ENCODE measurements at regions not wholly inside any gene's neighbourhood (a gene's known extent, or its start where the extent isn't known, plus 50 kb on each side); places are given as distances from the start of the nearest gene placed in this dataset.

DNA sequence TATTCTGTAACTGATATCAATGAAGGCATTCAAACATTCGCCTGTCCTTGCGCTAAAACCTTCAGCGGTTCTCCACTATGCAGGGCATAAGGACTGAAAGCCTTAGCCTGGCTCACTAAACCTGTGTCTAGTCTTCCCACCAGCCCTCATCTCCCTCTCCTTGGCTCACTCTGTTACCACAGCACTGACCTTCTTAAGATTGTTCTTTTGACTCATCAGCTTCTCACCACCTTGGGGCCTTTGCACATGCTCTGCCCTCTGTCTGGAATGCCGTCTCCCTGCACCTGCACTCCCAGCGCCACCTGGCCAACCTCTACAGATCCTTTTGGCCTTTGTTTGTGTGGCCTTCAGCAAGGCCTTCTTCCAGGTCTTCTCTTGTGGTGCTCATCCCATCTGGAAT is 131.8 kb upstream of the IER5L start (continued):
- TF ChIP-seq GABPA (IDR thresholded peaks at IDR 0.05 in 1 of 2, conservative IDR thresholded peaks at IDR 0.05 in 1 of 2) (no peak), FOXA1 (IDR thresholded peaks at IDR 0.05) (no peak), EGR1 (IDR thresholded peaks at IDR 0.05; ENCODE audit: low read depth in 2 of 2) (no peak)
- TF ChIP-seq, protein P1, sequence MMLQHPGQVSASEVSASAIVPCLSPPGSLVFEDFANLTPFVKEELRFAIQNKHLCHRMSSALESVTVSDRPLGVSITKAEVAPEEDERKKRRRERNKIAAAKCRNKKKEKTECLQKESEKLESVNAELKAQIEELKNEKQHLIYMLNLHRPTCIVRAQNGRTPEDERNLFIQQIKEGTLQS (IDR thresholded peaks at IDR 0.05), result no peak
- TF ChIP-seq, protein P2, sequence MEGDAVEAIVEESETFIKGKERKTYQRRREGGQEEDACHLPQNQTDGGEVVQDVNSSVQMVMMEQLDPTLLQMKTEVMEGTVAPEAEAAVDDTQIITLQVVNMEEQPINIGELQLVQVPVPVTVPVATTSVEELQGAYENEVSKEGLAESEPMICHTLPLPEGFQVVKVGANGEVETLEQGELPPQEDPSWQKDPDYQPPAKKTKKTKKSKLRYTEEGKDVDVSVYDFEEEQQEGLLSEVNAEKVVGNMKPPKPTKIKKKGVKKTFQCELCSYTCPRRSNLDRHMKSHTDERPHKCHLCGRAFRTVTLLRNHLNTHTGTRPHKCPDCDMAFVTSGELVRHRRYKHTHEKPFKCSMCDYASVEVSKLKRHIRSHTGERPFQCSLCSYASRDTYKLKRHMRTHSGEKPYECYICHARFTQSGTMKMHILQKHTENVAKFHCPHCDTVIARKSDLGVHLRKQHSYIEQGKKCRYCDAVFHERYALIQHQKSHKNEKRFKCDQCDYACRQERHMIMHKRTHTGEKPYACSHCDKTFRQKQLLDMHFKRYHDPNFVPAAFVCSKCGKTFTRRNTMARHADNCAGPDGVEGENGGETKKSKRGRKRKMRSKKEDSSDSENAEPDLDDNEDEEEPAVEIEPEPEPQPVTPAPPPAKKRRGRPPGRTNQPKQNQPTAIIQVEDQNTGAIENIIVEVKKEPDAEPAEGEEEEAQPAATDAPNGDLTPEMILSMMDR (IDR thresholded peaks at IDR 0.05; ENCODE audit: low read depth, low read length, missing input control), result no peak

DNA sequence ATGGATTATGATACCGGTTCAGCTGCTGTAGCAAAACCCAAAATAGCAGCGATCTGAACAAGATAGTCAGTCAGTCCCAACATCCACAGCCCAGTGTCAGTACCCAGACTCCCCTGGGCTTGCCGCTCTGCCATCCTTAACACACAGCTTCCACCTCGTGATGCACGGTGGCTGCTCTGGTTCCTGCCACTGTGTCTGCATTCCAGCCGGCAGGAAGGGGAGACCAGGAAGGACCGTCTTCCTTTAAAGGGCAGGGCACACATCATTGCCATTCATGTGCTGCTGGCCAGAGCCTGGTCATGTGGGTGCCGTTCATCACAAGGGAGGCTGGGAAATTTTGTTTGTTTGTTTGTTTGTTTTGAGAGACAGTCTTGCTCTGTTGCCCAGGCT is 131.0 kb upstream of the IER5L start:
- Histone ChIP-seq H3K4me1 (ENCODE audit: control insufficient read depth in 4 of 4, insufficient read depth in 4 of 4, low read length in 3 of 4) (no peaks in the 10 kb centered on the region), H3K36me3 (ENCODE audit: control insufficient read depth in 4 of 4, insufficient read depth in 3 of 4, low read depth in 1 of 4, low read length in 3 of 4) (no peaks in the 10 kb centered on the region), H3K4me3 (ENCODE audit: low read depth in 1 of 3, low read length in 3 of 3) (no peak overlapping the region), H3K9ac (ENCODE audit: low read depth in 1 of 2, low read length in 2 of 2) (no peak overlapping the region), H3K27ac (ENCODE audit: low read depth in 1 of 2, low read length in 2 of 2) (no peak overlapping the region), H3K27me3 (ENCODE audit: control insufficient read depth in 4 of 4, insufficient read depth in 4 of 4, low read length in 3 of 4) (no peaks in the 10 kb centered on the region), H3K9me3 (ENCODE audit: control insufficient read depth in 4 of 4, low read length in 3 of 4) (no peaks in the 10 kb centered on the region)
- 95% methylated on average over 8 of the region's 8 CpGs for WGBS
- TF ChIP-seq, protein P2 (IDR thresholded peaks at IDR 0.05; ENCODE audit: low read depth, low read length, missing input control), result no peak
- TF ChIP-seq NR2F2 (IDR thresholded peaks at IDR 0.05) (no peak), HNF4G (IDR thresholded peaks at IDR 0.05) (no peak), JUND (IDR thresholded peaks at IDR 0.05) (no peak), EGR1 (IDR thresholded peaks at IDR 0.05; ENCODE audit: low read depth in 2 of 2) (no peak)
- TF ChIP-seq, protein P3, sequence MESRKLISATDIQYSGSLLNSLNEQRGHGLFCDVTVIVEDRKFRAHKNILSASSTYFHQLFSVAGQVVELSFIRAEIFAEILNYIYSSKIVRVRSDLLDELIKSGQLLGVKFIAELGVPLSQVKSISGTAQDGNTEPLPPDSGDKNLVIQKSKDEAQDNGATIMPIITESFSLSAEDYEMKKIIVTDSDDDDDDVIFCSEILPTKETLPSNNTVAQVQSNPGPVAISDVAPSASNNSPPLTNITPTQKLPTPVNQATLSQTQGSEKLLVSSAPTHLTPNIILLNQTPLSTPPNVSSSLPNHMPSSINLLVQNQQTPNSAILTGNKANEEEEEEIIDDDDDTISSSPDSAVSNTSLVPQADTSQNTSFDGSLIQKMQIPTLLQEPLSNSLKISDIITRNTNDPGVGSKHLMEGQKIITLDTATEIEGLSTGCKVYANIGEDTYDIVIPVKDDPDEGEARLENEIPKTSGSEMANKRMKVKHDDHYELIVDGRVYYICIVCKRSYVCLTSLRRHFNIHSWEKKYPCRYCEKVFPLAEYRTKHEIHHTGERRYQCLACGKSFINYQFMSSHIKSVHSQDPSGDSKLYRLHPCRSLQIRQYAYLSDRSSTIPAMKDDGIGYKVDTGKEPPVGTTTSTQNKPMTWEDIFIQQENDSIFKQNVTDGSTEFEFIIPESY (IDR thresholded peaks at IDR 0.05), result no peak
- no peak for DNase-seq (ENCODE audit: low spot score)

DNA sequence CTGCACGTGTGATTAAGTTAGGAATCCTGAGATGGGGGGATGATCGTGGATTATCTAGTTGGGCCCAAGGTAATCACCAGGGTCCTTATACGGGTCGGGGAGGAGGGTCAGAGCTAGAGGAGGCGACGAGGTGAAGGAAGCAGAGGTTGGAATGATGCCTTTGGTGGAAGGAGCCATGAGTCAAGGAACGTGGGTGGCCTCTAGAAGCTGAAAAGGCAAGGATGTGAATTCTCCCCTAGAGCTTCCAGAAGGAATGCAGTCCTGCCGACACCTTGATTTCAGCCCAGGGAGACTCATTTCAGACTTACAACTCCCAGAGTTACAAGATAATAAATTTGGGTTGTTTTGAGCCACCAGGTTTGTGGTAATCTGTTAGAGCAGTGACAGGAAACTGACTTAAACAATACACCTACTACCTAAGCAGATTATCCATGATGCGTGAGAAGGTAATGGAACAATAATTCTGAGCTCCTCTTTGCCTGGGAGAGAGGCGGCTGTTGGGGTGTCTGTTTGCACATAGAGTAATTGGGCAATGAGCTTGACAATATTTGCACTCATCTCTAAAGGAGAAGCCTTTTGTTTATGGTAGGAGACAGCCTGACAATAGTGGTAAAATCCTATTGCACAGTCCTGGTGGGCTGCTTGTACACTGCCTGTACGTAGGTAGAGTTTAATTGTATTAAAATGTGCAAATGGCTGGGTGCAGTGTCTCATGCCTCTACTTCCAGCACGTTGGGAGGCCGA is 129.3 kb upstream of the IER5L start:
- H3K9me3 ChIP-seq (ENCODE audit: control insufficient read depth in 4 of 4, low read length in 3 of 4), result no peaks in the 10 kb centered on the region
- no peaks in the 10 kb centered on the region for H3K36me3 ChIP-seq (ENCODE audit: control insufficient read depth in 4 of 4, insufficient read depth in 3 of 4, low read depth in 1 of 4, low read length in 3 of 4)
- H3K9ac ChIP-seq (ENCODE audit: low read depth in 1 of 2, low read length in 2 of 2), result no peak overlapping the region
- 82% methylated on average over 13 of the region's 13 CpGs for WGBS
- no peak overlapping the region for H3K4me3 ChIP-seq (ENCODE audit: low read depth in 1 of 3, low read length in 3 of 3)
- no peaks in the 10 kb centered on the region for H3K27me3 ChIP-seq (ENCODE audit: control insufficient read depth in 4 of 4, insufficient read depth in 4 of 4, low read length in 3 of 4)
- no peak for DNase-seq (ENCODE audit: low spot score)
- H3K4me1 ChIP-seq (ENCODE audit: control insufficient read depth in 4 of 4, insufficient read depth in 4 of 4, low read length in 3 of 4), result no peaks in the 10 kb centered on the region
- H3K27ac ChIP-seq (ENCODE audit: low read depth in 1 of 2, low read length in 2 of 2), result no peak overlapping the region
- TF ChIP-seq HNF4G (IDR thresholded peaks at IDR 0.05) (no peak), GABPA (IDR thresholded peaks at IDR 0.05 in 1 of 2, conservative IDR thresholded peaks at IDR 0.05 in 1 of 2) (no peak), FOXA1 (IDR thresholded peaks at IDR 0.05) (no peak), JUND (IDR thresholded peaks at IDR 0.05) (no peak), FOXA2 (IDR thresholded peaks at IDR 0.05) (no peak), SP1 (IDR thresholded peaks at IDR 0.05) (no peak), RXRA (IDR thresholded peaks at IDR 0.05) (no peak), YY1 (IDR thresholded peaks at IDR 0.05) (no peak), NR2F2 (IDR thresholded peaks at IDR 0.05) (no peak)
- TF ChIP-seq, protein P1 (IDR thresholded peaks at IDR 0.05), result no peak
- TF ChIP-seq, protein P4, sequence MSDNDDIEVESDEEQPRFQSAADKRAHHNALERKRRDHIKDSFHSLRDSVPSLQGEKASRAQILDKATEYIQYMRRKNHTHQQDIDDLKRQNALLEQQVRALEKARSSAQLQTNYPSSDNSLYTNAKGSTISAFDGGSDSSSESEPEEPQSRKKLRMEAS (IDR thresholded peaks at IDR 0.05), result no peak
- TF ChIP-seq, protein P5, sequence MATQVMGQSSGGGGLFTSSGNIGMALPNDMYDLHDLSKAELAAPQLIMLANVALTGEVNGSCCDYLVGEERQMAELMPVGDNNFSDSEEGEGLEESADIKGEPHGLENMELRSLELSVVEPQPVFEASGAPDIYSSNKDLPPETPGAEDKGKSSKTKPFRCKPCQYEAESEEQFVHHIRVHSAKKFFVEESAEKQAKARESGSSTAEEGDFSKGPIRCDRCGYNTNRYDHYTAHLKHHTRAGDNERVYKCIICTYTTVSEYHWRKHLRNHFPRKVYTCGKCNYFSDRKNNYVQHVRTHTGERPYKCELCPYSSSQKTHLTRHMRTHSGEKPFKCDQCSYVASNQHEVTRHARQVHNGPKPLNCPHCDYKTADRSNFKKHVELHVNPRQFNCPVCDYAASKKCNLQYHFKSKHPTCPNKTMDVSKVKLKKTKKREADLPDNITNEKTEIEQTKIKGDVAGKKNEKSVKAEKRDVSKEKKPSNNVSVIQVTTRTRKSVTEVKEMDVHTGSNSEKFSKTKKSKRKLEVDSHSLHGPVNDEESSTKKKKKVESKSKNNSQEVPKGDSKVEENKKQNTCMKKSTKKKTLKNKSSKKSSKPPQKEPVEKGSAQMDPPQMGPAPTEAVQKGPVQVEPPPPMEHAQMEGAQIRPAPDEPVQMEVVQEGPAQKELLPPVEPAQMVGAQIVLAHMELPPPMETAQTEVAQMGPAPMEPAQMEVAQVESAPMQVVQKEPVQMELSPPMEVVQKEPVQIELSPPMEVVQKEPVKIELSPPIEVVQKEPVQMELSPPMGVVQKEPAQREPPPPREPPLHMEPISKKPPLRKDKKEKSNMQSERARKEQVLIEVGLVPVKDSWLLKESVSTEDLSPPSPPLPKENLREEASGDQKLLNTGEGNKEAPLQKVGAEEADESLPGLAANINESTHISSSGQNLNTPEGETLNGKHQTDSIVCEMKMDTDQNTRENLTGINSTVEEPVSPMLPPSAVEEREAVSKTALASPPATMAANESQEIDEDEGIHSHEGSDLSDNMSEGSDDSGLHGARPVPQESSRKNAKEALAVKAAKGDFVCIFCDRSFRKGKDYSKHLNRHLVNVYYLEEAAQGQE (IDR thresholded peaks at IDR 0.05), result no peak
- TF ChIP-seq, protein P3 (IDR thresholded peaks at IDR 0.05), result no peak
